ENCODE measurements at regions not wholly inside any gene's neighbourhood (a gene's known extent, or its start where the extent isn't known, plus 50 kb on each side); places are given as distances from the start of the nearest gene placed in this dataset.

- TF ChIP-seq REST (IDR thresholded peaks at IDR 0.05; ENCODE audit: low read depth, low read length) (no peak), KDM1A (IDR thresholded peaks at IDR 0.05; ENCODE audit: borderline replicate concordance) (no peak), RUNX3 (IDR thresholded peaks at IDR 0.05; ENCODE audit: low read length) (peak; percentile 81), ATF3 (IDR thresholded peaks at IDR 0.05; ENCODE audit: borderline replicate concordance, extremely low read depth, low read depth, low read length) (no peak), SUPT20H (IDR thresholded peaks at IDR 0.05; ENCODE audit: borderline replicate concordance, control insufficient read depth, low read depth, low read length) (no peak), YY1 (IDR thresholded peaks at IDR 0.05; ENCODE audit: low read depth, low read length) (no peak), MEF2B (IDR thresholded peaks at IDR 0.05; ENCODE audit: partially characterized antibody, poor library complexity, severe bottlenecking) (peak; percentile 93), CBFB (IDR thresholded peaks at IDR 0.05; ENCODE audit: low read depth) (peak; percentile 53; the same call in 1 of the 2 replicates), EED (IDR thresholded peaks at IDR 0.05; ENCODE audit: low read depth) (peak; percentile 98), ZNF384 (IDR thresholded peaks at IDR 0.05; ENCODE audit: borderline replicate concordance, low read depth, low read length) (no peak), ZSCAN29 (IDR thresholded peaks at IDR 0.05) (no peak), PKNOX1 (IDR thresholded peaks at IDR 0.05) (peak; percentile 51; the same call in 1 of the 2 replicates), ATF7 (IDR thresholded peaks at IDR 0.05; ENCODE audit: low read depth) (peak; percentile 69), SPI1 (IDR thresholded peaks at IDR 0.05; ENCODE audit: borderline replicate concordance, insufficient read depth, low read depth, low read length) (peak; percentile 96), IRF5 (IDR thresholded peaks at IDR 0.05; ENCODE audit: borderline replicate concordance) (no peak), PBX3 (IDR thresholded peaks at IDR 0.05; ENCODE audit: insufficient replicate concordance, low read depth, low read length) (no peak), DPF2 (IDR thresholded peaks at IDR 0.05) (peak; percentile 96; the same call in 1 of the 2 replicates), MTA3 (IDR thresholded peaks at IDR 0.05; ENCODE audit: borderline replicate concordance, low read length) (peak; percentile 94), NFXL1 (IDR thresholded peaks at IDR 0.05; ENCODE audit: borderline replicate concordance) (no peak), NFIC (IDR thresholded peaks at IDR 0.05; ENCODE audit: low read depth, low read length) (peak; percentile 88), ZNF24 (IDR thresholded peaks at IDR 0.05) (0 out of 2 replicates have a peak, but pooled peaks have one; percentile 8), ZNF274 (IDR thresholded peaks at IDR 0.05; ENCODE audit: insufficient read depth, insufficient read length) (no peak), SREBF1 (IDR thresholded peaks at IDR 0.05; ENCODE audit: low read length) (no peak), RAD21 (IDR thresholded peaks at IDR 0.05; ENCODE audit: insufficient read depth, low read depth, low read length) (0 out of 2 replicates have a peak, but pooled peaks have one; percentile 1)
Measured at GRCh38 chr3:104521606-104522336, 844.9 kb upstream of the ALCAM start (continued).
